CD1c-positive myeloid dendritic cell (primary cell): ENCODE measurements at regions not wholly inside any gene's neighbourhood (a gene's known extent, or its start where the extent isn't known, plus 50 kb on each side); places are given as distances from the start of the nearest gene placed in this dataset.

Experiments
- DNase-seq: peaks from one replicate; pipeline ENCODE4 v3.0.0-alpha.2; 2016; ENCODE audit errors: extremely low spot score

DNA sequence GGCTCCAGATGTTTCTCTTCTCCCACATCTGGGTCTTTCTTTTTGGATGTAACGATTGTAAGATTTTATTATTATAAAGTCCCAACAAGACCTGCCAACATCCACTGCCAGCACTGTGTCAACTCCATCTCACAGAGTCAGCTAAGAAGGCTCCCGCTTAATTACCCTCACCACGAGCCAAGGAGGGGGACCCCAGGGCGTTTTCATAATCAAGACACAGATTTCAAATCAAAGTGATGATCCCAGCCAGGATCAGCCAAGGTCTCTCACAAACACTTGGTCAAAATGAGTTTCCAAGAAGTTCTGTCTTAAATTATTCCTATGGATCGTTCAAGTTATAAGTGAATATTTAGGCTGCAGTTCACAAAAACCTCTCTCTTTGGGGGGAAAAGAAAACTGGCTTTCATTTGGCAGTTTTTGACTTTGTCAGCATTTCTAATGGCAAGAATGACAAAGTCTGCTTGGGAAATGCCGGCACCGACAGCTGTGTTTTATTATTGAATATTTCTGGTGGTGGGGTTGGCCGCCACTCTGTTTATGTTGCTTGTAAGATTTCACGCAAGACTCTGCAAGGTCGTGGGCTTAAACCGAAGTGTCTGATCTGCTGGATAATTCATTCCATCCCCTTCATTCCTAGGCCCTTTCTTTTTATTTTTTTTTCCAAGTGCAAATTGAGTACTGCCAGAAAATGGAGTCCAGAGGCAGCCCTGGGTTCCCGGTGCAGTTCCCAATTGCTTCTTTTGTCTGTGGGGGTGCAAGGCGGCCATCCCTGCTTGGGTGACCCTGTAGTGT, 170.2 kb upstream of the PMEPA1 start:
- no peak for DNase-seq

DNA sequence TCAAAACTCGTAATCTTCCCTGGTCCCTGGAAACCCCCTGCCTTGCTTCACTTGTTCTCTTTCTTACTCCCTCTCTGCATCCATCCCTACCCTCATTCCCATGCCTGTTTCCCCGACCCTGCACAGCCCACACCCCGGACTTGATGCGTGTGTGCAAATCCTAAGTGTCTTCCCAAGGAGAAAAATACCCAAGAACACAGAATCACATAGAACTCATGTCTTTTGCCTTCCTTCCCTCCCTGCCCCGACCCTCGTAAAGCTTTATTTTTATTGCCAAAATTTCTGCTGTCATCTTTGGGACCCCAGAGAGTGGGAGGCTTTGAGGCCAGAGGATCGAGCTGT, 169.6 kb upstream of the PMEPA1 start:
- no peak for DNase-seq

DNA sequence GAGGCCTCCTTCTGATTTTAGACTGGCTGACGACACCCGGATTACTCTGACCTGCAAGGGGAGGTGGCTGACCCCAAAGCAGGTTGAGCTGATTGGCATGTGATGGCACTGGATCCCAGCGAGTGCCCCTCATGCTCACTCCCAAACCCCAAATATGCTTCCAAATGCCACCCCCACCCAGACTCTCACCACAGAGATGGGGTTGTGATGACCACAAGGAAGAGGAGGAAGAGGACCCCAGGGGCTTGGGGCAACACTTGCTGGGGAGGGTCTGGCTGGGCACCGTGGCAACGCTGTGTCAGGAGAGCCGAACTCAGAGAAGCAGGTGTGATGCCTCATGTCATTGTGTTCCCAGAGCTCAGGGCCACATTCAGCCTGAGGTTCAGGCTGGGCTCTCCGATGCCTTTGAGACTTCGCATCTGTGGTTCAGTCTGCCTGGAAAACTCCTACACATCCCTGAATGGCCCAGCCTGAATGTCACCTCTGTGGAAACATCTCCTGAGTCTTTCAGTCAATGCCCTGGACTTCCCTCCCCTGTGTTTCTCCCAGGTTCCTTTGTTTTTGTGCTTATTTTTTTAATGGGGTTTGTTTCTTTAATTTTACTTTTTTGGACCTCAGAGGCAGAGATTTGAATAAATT, 169.1 kb upstream of the PMEPA1 start:
- DNase-seq: no peak

DNA sequence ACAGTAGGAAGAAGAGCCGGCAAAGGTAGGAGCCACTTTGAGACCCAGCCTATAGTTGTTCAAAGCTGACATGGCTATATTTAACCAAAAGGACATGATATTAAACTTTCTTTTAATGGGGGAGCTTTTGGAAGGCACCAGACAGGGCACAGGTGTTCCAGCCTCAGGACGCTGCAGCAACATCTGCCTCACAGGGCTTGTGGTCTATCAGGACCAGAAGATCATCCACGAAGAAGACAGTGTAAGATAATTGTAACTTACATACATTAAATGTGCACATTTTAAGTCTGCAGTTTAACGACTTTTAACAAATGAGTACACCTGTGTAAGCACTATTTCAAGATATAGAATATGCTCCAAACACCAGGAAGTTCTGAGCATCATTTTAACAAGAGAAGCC, 168.2 kb upstream of the PMEPA1 start:
- DNase-seq: no peak

DNA sequence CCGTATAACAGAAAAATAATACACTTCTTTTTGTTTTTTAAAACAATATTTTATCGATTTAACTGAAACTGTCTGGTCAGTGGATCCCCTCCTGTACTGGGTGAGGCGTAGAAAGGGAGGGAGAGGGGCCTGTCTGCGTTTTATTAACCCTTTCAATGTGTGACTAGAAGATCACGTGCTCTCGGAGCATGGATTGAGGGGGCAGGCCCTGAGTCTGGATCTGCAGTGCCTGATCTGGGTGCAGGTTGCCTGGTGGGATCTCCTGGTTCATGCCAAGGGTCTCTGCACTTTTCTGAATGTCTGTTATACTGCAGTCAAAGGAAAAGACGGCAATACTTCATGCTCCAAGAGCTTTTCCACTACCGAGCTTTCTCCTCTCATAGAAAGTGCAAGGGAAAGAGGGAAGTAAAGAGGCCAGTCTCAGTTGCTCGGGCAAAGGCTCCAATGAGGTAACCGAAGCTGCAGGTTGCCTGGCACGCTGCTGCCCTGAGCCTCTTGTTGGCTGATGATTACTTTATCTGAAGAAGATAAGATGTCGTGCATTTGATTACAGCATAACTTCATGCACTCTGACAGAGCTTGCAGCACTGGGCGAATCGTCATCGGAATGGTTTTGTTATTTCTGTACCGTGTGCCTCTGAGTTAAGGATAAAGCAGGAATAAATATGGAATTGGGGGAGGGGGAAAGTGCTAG, 167.5 kb upstream of the PMEPA1 start:
- no peak for DNase-seq

DNA sequence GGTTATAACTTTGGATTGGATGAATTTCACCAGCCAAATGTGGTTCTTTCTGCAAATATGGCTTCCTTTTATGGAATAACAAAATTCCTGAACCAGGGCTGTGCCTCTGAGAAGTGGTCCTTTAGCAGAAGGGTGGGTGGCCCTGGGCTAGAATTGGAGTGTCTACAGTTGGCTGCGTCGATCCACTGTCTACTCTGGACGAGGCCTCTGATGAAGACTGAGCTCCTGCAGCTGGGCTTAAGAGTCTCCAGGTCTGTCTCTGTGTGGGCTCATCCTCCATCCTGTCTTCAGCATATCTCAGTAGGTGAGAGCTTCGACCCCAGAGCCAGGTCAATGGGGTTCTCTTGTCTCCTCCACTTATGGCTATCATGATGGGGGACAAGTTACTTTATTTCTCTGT, 166.3 kb upstream of the PMEPA1 start:
- DNase-seq: no peak

DNA sequence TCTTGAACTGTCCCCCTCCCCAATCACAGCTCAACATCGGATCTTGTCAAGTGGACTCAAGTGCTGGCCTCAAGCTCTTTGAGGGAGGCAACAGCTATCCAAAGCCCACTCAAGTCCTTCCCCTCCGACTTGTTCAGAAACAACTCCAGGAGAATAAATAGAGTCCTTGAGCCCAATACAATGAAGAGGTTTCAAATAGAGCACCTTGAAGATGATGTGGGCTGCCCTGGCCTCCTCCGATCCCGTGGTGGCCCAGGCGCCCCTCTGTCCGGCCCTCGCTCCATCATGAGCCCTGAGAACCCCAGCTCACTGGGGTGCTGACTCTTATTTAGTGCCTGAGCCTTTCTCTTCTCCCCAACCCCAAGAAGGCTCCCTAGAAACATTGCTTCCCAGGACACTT, 164.3 kb upstream of the PMEPA1 start:
- no peak for DNase-seq

DNA sequence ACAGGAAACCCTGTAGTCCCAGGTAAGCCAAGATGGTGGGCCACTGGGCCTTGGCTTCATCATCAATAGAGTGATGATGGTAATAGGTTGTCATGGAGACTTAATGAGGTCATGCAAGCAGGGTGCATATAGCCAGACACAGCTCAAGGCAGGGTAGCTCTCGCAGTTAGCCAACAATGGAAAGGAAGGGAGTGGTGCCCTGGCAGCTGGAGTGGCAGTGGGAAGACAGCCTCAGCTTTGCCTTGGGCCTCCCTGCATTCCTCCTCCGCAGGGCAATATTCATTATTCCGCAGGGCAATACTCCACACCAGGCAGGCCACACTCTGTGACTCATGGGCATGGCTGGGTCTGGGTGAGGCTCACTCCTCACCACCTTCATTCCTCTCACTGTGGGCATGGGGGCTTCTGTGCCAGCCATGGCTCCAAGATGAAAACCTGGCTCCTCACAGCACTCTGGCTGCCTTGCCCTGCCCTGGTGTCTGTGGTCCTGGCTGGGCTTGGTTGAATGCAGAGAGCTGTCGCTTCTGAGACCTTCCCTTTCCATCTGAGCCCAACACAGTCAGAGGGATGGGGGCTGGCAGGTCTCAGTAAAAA, 163.1 kb upstream of the PMEPA1 start:
- DNase-seq: no peak

DNA sequence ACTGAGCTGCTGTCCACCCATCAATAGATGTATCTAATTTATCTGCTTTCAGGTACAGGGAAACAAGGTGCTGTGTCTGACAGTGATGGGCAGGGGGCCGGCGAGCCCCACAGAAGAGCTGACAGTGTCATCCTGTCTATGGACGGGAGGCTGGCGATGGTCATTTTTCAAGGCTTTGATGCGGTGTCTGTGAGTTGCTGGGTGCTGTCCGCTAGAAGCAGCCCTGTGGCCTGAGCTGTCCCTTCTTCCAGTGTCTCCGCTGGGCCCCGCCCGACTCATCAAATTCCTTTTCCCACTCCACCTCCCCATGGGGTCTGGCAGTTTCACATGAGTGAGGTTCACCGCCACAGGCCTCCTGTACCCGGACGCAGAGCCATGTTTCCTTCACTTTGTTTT, 161.4 kb upstream of the PMEPA1 start:
- DNase-seq: no peak

DNA sequence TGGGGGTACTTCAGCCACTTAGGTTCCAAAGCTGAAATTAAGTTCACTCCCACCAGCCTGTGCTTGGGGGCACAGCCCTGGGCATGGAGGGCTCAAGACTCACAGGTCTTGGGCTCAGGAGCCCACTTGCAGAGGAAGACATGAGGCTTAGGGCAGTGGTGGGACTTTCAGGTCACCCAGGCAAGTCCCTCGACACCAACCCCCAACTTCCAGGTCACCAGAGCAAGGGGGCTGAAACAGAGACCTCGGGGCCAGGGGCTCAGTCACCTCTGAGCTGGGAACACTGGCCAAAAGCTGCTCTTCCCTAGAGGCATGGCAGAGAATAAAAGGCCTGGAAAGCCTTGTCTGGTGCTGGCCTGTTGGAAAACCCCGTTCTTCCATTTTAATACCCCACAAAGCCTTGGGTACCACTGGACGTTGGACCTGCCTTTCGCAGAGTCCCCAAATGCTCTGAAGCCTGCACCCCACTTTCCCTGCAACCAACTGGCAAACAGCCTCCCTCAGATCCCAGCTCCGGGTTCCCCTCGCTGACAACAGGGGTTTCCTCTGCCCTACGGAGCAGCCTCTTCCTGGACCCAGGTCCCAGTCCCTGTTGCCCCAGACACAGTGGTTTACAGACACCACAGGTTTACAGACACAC, 160.9 kb upstream of the PMEPA1 start:
- no peak for DNase-seq

DNA sequence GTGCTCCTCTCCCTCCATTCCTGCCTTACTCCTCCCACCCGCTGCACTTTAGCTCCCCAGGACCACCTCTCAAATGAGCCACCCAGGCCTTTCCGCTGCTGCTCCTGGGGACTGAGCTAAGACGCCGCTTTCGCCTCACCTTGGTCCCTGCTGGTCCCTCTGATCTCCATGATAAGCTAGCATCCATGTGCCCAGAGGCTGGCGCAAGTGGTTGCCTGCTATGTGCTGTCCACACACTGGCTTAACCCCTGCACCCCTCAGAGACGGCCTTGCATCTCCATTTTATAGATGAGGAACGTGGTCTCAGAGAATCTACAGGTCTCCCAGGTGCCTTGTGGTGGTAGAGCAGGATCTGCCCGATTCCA, 160.1 kb upstream of the PMEPA1 start:
- no peak for DNase-seq

DNA sequence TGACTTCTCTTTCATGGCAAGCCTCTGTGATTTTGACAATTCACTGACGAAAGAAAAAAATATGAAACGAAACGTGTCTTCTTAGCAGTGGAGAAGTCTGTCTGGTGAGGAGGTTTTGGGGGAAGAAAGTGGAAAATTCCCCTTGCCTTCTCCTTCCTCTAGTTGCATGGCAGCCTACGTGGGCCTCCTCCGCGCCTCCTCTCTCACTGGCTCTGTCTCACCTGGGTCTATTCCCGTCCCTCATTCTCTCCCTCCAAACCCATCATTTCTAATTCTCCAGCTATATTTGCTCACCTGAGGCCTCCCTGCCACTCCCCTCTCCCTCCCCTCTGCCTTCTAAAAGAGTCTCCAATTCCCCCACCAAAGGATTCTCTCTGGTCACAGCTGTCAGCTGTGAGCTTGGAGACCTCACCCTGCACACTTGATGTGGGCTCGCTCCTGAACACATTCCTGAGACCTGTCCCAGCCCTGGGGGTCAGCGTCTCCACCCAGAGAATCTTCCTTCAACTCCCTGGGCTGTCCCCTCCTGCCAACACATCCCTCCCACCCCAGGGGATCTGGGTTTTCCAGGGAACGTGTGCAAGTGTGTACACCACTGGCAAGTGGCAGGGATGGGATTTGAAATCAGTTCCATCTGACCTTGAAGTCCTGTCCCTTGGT, 159.6 kb upstream of the PMEPA1 start:
- DNase-seq: no peak

DNA sequence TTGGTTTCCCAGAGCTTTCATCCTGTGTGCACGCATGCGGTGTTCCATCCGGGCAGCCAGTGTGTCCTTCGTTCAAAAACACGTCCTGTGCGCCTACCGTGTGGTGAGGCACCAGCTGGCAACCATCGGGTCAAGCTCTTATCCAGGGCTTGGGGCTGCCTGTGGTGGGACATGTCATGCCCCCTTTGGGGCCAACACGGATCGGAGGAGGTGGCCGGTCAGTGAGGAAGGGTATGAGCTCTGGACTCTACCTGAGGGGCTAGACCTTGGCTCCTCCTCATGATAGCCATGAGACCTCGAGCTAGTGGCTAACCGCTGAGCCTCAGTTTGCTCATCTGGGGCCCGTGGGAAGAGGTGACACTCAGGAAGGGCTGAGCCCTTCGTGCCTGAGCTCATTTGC, 158.5 kb upstream of the PMEPA1 start:
- DNase-seq: no peak

DNA sequence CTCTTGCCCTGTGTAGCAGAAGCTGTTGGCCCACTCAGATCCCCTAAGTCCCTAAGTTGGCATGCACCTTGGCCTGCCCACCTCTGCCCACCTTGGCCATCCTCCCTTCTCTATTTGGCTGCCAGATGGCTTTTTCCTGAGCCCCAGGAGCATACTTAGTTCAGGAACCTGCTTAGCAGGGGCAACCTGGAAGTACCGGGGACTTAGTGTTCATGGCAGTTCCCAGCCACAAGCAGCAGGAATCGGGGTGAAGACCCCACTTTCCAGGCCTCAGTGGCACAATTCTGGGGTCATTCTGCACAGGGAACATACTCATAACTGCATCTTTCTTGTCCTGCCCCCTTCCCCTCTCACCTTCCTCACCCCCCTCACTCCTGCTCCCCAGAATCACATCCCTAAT, 158.0 kb upstream of the PMEPA1 start:
- no peak for DNase-seq

DNA sequence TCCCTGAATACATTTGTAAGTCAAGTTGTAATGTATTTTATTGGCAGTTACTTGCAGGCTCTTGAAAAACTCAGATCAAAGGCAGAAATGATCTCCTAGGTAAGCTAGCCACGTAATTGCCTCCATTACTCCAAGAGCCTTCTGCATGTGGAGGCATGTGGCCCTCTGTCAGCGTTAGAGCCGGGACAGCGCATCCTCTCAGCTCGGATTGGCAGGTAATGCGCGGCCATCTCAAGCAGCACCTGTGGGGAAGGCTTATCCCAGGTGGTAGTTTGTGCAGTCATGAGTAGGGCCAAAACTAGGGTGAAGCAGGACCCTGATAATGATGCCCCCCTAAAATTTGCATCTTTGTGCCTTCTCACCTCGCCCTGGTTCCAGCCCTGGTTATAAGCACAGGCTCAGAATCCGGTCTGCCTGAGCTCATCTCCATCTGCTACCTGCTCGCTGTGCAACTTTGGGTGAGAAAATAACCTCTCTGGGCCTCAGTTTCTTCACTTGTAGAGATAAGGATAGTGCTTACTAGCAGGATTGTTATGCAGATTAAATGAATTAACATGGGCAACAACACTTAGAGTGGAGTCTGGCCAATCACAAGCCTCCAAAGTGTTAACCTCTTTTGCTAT, 157.5 kb upstream of the PMEPA1 start:
- no peak for DNase-seq

DNA sequence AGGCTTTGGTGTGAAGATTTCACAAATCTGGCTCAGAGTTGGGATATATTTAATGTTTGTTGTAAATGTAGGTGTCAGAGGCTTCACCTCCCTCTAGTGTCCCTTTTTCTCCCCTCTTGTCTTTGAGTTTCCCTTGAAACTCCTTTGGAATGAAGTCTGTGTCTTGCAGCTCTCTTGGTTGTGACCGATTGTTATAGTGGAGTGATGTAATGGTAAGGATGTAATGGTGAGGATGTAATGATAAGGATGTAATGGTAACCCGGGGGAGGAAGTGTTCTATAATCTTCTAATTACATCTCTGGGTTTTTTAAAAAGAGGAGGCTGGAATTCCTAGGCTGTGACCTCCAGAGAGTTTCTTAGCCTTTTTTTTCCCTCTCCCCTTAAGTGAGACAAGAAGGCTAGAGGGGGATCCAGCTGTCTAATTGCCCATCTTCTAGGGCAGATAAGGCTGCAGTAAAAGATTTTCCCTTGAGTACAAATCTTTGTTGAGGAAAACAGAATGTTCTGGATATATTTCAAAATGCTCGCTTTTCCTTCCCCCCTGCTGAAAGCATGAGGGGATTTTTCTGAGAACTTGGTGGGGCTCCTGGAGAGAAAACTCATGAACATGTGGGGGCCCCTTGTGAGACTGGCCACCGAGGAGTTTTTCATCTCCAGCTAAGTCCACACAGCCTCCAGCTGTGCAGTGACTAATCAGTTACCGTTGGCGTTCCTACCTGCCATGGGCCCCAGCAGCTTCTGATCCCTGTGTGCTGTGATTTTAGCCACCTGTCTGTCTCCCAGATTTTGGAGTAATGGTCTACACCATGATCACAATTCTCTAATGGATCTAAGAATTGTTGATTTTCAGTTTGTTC, 156.7 kb upstream of the PMEPA1 start:
- DNase-seq: no peak

DNA sequence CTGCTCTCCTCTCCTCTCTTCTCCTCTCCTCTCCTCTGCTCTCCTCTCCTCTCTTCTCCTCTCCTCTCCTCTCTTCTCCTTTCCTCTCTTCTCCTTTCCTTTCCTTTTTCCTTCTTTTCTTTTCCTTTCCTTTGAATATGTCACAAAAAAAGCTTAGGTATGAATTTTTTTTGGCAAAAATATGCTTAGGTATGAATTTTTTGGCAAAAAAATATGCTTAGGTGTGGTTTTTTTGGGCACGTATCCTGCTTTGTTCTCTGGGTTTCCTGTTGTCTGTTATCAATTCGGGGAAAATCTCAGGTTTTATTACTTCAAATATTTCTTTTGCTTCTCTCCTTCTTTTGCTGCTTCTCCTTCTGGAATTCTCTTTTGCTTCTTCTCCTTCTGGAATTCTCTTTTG, 155.5 kb upstream of the PMEPA1 start:
- DNase-seq: no peak

DNA sequence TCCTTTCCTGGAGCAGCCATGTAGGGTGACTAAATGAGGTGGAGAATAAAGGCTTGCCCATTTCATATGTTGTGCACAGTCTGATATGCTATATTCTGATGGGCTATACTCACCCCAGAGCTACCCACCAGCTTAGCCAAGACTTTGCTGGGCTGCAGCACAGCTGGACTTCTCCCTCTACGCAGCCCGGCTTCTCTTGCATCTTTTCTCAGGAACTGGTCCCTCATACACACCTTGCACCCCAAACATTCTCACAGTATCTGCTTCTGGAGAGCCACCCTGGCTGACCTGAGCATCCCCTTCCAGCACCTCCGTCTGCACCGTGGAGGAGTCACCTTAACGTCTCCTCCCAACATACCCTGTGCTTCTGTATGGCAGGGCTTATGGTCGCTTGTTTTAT, 150.8 kb upstream of the PMEPA1 start:
- no peak for DNase-seq

DNA sequence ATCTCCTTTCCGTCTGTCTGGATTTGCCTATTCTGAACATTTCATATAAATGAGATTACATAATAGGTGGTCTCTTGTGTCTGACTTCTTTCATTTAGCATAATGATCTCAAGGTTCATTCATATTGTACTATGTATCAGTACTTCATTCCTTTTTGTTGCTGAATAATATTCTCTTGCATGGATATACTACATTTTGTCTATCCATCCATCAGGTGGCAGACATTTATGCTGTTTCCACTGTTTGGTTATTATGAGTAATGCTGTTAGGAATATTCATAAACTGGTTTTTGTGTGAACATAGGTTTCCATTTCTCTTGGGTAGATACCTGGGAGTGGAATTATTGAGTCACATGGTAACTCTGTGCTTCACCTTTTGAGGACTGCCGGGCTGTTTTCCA, 148.2 kb upstream of the PMEPA1 start:
- DNase-seq: no peak

DNA sequence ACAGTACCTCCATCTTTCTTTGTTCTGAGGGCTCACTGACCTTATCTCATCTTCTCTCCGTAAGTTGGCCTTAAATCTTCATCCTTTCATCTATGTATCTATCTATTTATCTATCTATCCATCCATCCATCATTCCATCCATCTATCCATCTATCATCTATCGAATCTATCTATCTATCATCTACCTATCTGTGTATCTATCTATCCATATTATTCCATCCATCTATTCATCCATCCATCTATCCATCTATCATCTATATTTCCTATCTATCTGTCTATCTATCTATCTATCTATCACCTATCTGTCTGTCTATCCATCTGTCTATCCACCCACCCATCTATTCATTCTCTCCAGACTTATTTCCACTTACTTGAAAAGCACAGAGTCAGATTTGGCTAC, 147.3 kb upstream of the PMEPA1 start:
- DNase-seq: no peak

DNA sequence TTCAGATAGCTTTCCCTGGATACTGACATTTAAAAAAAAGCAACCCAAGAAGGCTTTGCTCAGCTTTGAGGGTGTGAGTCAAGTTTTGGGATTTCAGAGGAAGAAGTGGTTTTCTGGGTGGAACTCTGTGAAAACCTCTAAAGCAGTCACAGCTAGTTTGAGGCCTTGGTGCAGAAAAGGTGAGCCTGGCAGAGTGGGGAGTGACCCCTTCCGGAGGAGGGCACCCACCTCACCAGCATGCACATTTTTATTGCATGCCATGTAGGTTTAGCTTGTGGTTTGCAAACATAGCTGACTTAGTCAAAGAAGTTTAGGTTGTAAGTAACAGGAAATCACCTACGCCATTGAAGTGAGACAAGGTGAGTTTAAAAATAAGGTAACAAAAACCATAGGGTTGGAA, 146.8 kb upstream of the PMEPA1 start:
- DNase-seq: no peak
